WTC11 (cell line): ENCODE measurements at regions not wholly inside any gene's neighbourhood (a gene's known extent, or its start where the extent isn't known, plus 50 kb on each side); places are given as distances from the start of the nearest gene placed in this dataset.

ENCODE experiments used
- ATF1 ChIP-seq: sonication (generic); formaldehyde crosslinking; IDR thresholded peaks from 2 replicates; pipeline ENCODE4 v1.8.1; 2023; ENCODE audit warnings: mild to moderate bottlenecking, moderate library complexity, missing genetic modification reagents
- ELF4 ChIP-seq: sonication (generic); formaldehyde crosslinking; IDR thresholded peaks from 2 replicates; pipeline ENCODE4 v1.8.1; 2022; ENCODE audit warnings: low read depth, mild to moderate bottlenecking, moderate library complexity, missing genetic modification reagents
- EMX1 ChIP-seq: fragments of 250-450 bp; sonication (Bioruptor Pico); IDR thresholded peaks from 2 replicates; pipeline ENCODE4 v1.8.0; 2021; ENCODE audit warnings: mild to moderate bottlenecking
- ESRRA ChIP-seq: sonication (generic); formaldehyde crosslinking; IDR thresholded peaks from 2 replicates; pipeline ENCODE4 v1.8.1; 2022; ENCODE audit warnings: mild to moderate bottlenecking, missing genetic modification reagents, borderline replicate concordance
- FOXP1 ChIP-seq: sonication (generic); formaldehyde crosslinking; IDR thresholded peaks from 2 replicates; pipeline ENCODE4 v1.8.0; 2022; ENCODE audit warnings: missing genetic modification reagents, mild to moderate bottlenecking, moderate library complexity, borderline replicate concordance
- GABPB1 ChIP-seq: sonication (generic); formaldehyde crosslinking; IDR thresholded peaks from 2 replicates; pipeline ENCODE4 v1.8.1; 2023; ENCODE audit warnings: mild to moderate bottlenecking, missing genetic modification reagents
- GTF2I ChIP-seq: fragments of 250-450 bp; sonication (Bioruptor Pico); conservative IDR thresholded peaks from 2 replicates; pipeline ENCODE4 v1.4.0; 2021; ENCODE audit warnings: mild to moderate bottlenecking
- JAZF1 ChIP-seq: fragments of 250-450 bp; sonication (Bioruptor Pico); IDR thresholded peaks from 2 replicates; pipeline ENCODE4 v1.9.0; 2021; ENCODE audit warnings: moderate library complexity, mild to moderate bottlenecking, inconsistent platforms
- JUN ChIP-seq: sonication (generic); formaldehyde crosslinking; IDR thresholded peaks from 2 replicates; pipeline ENCODE4 v1.8.0; 2023; ENCODE audit warnings: mild to moderate bottlenecking, missing genetic modification reagents
- KAT7 ChIP-seq: sonication (generic); formaldehyde crosslinking; IDR thresholded peaks from 2 replicates; pipeline ENCODE4 v1.8.1; 2023; ENCODE audit warnings: missing genetic modification reagents, mild to moderate bottlenecking, borderline replicate concordance
- NFATC4 ChIP-seq: fragments of 250-450 bp; sonication (Bioruptor Pico); IDR thresholded peaks from 2 replicates; pipeline ENCODE4 v1.9.0; 2021; ENCODE audit warnings: mild to moderate bottlenecking
- NFE2L1 ChIP-seq: sonication (generic); formaldehyde crosslinking; IDR thresholded peaks from 2 replicates; pipeline ENCODE4 v1.8.1; 2023; ENCODE audit warnings: missing genetic modification reagents
- NR3C1 ChIP-seq: sonication (generic); formaldehyde crosslinking; conservative IDR thresholded peaks from 2 replicates; pipeline ENCODE4 v1.8.1; 2023; ENCODE audit warnings: low read depth, mild to moderate bottlenecking, missing genetic modification reagents
- SMAD3 ChIP-seq: sonication (generic); formaldehyde crosslinking; IDR thresholded peaks from 2 replicates; pipeline ENCODE4 v1.8.0; 2022; ENCODE audit warnings: missing genetic modification reagents, mild to moderate bottlenecking, borderline replicate concordance
- TCF7 ChIP-seq: sonication (generic); formaldehyde crosslinking; IDR thresholded peaks from 2 replicates; pipeline ENCODE4 v1.8.0; 2022; ENCODE audit warnings: mild to moderate bottlenecking, low read depth, missing genetic modification reagents, moderate library complexity
- TEAD4 ChIP-seq: sonication (generic); formaldehyde crosslinking; IDR thresholded peaks from 2 replicates; pipeline ENCODE4 v1.8.0; 2022; ENCODE audit warnings: mild to moderate bottlenecking, missing genetic modification reagents
- TP53 ChIP-seq: sonication (generic); formaldehyde crosslinking; IDR thresholded peaks from 2 replicates; pipeline ENCODE4 v1.8.1; 2023; ENCODE audit warnings: mild to moderate bottlenecking, missing genetic modification reagents
- ZNF219 ChIP-seq: sonication (generic); formaldehyde crosslinking; IDR thresholded peaks from 2 replicates; pipeline ENCODE4 v1.8.0; 2023; ENCODE audit warnings: missing genetic modification reagents, mild to moderate bottlenecking, borderline replicate concordance
- ZNF423 ChIP-seq: fragments of 250-450 bp; sonication (Bioruptor Pico); IDR thresholded peaks from 2 replicates; pipeline ENCODE4 v2.1.2; 2022; ENCODE audit warnings: mild to moderate bottlenecking, moderate library complexity
- TF ChIP-seq, protein P1 (sequence below): fragments of 250-450 bp; sonication (Bioruptor Pico); IDR thresholded peaks from 2 replicates; pipeline ENCODE4 v2.1.2; 2022; ENCODE audit warnings: mild to moderate bottlenecking, moderate library complexity
- TF ChIP-seq, protein P2 (sequence below): sonication (generic); formaldehyde crosslinking; IDR thresholded peaks from 2 replicates; pipeline ENCODE4 v1.8.1; 2022; ENCODE audit warnings: mild to moderate bottlenecking, moderate library complexity, missing genetic modification reagents
- TF ChIP-seq, protein P3 (sequence below): sonication (generic); formaldehyde crosslinking; IDR thresholded peaks from 2 replicates; pipeline ENCODE4 v1.8.0; 2022; ENCODE audit warnings: missing genetic modification reagents
- TF ChIP-seq, protein P4 (sequence below): sonication (generic); formaldehyde crosslinking; IDR thresholded peaks from 2 replicates; pipeline ENCODE4 v1.8.1; 2022; ENCODE audit warnings: low read depth, mild to moderate bottlenecking, moderate library complexity, missing genetic modification reagents, borderline replicate concordance
- TF ChIP-seq, protein P5 (sequence below): sonication (generic); formaldehyde crosslinking; IDR thresholded peaks from 2 replicates; pipeline ENCODE4 v1.8.0; 2022; ENCODE audit warnings: mild to moderate bottlenecking, missing genetic modification reagents
- TF ChIP-seq, protein P6 (sequence below): sonication (generic); formaldehyde crosslinking; IDR thresholded peaks from 2 replicates; pipeline ENCODE4 v1.8.0; 2022; ENCODE audit warnings: mild to moderate bottlenecking, missing genetic modification reagents
- TF ChIP-seq, protein P7 (sequence below): fragments of 250-450 bp; sonication (Bioruptor Pico); IDR thresholded peaks from 2 replicates; pipeline ENCODE4 v1.9.0; 2021; ENCODE audit warnings: mild to moderate bottlenecking, borderline replicate concordance

DNA sequence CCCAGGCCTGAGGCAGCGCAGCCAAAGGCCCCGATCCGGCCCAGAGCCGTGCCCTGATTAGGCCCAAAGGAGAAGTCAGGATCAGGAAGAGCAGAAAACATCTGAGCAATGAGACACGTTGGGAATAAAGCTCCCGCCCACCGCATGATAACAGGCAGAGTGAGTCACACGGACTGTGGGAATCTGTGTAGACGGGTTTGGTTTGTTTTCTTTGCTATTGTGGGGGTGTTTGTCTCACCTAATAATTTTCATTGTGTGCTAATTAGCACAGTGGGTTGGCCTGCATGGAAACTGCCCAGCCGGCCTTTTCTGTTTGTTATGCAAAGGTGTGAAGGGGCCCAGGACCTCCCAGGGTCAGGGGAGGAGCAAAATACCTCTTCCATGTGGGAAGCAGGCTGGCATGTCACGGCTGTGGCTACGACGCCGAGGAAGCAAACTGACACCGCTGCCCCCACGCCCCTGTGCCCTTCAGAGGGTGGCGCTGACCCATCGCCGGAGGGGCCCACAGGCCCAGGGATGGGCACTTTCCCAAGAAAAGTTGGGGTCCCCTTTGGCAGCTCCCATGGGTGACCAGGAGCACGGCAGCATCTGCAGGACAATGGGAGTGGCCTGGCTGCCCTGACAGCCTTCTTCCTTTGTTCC lies 68.4 kb upstream of the CTDP1 start (continued):
- no peak for TF ChIP-seq TEAD4 (CRISPR knock-in tag)
- no peak for TF ChIP-seq KAT7
- TF ChIP-seq, protein P1, sequence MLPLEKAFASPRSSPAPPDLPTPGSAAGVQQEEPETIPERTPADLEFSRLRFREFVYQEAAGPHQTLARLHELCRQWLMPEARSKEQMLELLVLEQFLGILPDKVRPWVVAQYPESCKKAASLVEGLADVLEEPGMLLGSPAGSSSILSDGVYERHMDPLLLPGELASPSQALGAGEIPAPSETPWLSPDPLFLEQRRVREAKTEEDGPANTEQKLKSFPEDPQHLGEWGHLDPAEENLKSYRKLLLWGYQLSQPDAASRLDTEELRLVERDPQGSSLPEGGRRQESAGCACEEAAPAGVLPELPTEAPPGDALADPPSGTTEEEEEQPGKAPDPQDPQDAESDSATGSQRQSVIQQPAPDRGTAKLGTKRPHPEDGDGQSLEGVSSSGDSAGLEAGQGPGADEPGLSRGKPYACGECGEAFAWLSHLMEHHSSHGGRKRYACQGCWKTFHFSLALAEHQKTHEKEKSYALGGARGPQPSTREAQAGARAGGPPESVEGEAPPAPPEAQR (CRISPR knock-in tag): no peak
- TF ChIP-seq GABPB1: no peak
- no peak for TF ChIP-seq EMX1
- no peak for TF ChIP-seq ELF4 (CRISPR knock-in tag)
- no peak for TF ChIP-seq ATF1 (CRISPR knock-in tag)
- TF ChIP-seq FOXP1: peak; percentile 70; the same call in 1 of the 2 replicates
- TF ChIP-seq, protein P2, sequence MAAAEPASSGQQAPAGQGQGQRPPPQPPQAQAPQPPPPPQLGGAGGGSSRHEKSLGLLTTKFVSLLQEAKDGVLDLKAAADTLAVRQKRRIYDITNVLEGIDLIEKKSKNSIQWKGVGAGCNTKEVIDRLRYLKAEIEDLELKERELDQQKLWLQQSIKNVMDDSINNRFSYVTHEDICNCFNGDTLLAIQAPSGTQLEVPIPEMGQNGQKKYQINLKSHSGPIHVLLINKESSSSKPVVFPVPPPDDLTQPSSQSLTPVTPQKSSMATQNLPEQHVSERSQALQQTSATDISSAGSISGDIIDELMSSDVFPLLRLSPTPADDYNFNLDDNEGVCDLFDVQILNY: no peak
- TF ChIP-seq, protein P3, sequence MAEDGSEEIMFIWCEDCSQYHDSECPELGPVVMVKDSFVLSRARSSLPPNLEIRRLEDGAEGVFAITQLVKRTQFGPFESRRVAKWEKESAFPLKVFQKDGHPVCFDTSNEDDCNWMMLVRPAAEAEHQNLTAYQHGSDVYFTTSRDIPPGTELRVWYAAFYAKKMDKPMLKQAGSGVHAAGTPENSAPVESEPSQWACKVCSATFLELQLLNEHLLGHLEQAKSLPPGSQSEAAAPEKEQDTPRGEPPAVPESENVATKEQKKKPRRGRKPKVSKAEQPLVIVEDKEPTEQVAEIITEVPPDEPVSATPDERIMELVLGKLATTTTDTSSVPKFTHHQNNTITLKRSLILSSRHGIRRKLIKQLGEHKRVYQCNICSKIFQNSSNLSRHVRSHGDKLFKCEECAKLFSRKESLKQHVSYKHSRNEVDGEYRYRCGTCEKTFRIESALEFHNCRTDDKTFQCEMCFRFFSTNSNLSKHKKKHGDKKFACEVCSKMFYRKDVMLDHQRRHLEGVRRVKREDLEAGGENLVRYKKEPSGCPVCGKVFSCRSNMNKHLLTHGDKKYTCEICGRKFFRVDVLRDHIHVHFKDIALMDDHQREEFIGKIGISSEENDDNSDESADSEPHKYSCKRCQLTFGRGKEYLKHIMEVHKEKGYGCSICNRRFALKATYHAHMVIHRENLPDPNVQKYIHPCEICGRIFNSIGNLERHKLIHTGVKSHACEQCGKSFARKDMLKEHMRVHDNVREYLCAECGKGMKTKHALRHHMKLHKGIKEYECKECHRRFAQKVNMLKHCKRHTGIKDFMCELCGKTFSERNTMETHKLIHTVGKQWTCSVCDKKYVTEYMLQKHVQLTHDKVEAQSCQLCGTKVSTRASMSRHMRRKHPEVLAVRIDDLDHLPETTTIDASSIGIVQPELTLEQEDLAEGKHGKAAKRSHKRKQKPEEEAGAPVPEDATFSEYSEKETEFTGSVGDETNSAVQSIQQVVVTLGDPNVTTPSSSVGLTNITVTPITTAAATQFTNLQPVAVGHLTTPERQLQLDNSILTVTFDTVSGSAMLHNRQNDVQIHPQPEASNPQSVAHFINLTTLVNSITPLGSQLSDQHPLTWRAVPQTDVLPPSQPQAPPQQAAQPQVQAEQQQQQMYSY (CRISPR knock-in tag): no peak
- no peak for TF ChIP-seq TP53 (CRISPR knock-in tag)
- TF ChIP-seq, protein P4, sequence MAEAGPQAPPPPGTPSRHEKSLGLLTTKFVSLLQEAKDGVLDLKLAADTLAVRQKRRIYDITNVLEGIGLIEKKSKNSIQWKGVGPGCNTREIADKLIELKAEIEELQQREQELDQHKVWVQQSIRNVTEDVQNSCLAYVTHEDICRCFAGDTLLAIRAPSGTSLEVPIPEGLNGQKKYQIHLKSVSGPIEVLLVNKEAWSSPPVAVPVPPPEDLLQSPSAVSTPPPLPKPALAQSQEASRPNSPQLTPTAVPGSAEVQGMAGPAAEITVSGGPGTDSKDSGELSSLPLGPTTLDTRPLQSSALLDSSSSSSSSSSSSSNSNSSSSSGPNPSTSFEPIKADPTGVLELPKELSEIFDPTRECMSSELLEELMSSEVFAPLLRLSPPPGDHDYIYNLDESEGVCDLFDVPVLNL: no peak
- no peak for TF ChIP-seq JAZF1 (CRISPR knock-in tag)
- TF ChIP-seq SMAD3 (CRISPR knock-in tag): no peak
- no peak for TF ChIP-seq NR3C1 (CRISPR knock-in tag)
- no peak for TF ChIP-seq TCF7
- TF ChIP-seq NFATC4 (CRISPR knock-in tag): no peak
- no peak for TF ChIP-seq GTF2I (CRISPR knock-in tag)
- TF ChIP-seq, protein P5, sequence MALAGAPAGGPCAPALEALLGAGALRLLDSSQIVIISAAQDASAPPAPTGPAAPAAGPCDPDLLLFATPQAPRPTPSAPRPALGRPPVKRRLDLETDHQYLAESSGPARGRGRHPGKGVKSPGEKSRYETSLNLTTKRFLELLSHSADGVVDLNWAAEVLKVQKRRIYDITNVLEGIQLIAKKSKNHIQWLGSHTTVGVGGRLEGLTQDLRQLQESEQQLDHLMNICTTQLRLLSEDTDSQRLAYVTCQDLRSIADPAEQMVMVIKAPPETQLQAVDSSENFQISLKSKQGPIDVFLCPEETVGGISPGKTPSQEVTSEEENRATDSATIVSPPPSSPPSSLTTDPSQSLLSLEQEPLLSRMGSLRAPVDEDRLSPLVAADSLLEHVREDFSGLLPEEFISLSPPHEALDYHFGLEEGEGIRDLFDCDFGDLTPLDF (CRISPR knock-in tag): 0 out of 2 replicates have a peak, but pooled peaks have one; percentile 67
- TF ChIP-seq, protein P6, sequence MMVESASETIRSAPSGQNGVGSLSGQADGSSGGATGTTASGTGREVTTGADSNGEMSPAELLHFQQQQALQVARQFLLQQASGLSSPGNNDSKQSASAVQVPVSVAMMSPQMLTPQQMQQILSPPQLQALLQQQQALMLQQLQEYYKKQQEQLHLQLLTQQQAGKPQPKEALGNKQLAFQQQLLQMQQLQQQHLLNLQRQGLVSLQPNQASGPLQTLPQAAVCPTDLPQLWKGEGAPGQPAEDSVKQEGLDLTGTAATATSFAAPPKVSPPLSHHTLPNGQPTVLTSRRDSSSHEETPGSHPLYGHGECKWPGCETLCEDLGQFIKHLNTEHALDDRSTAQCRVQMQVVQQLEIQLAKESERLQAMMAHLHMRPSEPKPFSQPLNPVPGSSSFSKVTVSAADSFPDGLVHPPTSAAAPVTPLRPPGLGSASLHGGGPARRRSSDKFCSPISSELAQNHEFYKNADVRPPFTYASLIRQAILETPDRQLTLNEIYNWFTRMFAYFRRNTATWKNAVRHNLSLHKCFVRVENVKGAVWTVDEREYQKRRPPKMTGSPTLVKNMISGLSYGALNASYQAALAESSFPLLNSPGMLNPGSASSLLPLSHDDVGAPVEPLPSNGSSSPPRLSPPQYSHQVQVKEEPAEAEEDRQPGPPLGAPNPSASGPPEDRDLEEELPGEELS (CRISPR knock-in tag): no peak
- TF ChIP-seq, protein P7, sequence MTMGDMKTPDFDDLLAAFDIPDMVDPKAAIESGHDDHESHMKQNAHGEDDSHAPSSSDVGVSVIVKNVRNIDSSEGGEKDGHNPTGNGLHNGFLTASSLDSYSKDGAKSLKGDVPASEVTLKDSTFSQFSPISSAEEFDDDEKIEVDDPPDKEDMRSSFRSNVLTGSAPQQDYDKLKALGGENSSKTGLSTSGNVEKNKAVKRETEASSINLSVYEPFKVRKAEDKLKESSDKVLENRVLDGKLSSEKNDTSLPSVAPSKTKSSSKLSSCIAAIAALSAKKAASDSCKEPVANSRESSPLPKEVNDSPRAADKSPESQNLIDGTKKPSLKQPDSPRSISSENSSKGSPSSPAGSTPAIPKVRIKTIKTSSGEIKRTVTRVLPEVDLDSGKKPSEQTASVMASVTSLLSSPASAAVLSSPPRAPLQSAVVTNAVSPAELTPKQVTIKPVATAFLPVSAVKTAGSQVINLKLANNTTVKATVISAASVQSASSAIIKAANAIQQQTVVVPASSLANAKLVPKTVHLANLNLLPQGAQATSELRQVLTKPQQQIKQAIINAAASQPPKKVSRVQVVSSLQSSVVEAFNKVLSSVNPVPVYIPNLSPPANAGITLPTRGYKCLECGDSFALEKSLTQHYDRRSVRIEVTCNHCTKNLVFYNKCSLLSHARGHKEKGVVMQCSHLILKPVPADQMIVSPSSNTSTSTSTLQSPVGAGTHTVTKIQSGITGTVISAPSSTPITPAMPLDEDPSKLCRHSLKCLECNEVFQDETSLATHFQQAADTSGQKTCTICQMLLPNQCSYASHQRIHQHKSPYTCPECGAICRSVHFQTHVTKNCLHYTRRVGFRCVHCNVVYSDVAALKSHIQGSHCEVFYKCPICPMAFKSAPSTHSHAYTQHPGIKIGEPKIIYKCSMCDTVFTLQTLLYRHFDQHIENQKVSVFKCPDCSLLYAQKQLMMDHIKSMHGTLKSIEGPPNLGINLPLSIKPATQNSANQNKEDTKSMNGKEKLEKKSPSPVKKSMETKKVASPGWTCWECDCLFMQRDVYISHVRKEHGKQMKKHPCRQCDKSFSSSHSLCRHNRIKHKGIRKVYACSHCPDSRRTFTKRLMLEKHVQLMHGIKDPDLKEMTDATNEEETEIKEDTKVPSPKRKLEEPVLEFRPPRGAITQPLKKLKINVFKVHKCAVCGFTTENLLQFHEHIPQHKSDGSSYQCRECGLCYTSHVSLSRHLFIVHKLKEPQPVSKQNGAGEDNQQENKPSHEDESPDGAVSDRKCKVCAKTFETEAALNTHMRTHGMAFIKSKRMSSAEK (CRISPR knock-in tag): no peak
- TF ChIP-seq ZNF423: no peak
- TF ChIP-seq ZNF219: no peak
- no peak for TF ChIP-seq JUN (CRISPR knock-in tag)
- no peak for TF ChIP-seq ESRRA (CRISPR knock-in tag)
- no peak for TF ChIP-seq NFE2L1
